Urinary bladder (tissue), 3 donors: ENCODE measurements at regions not wholly inside any gene's neighbourhood (a gene's known extent, or its start where the extent isn't known, plus 50 kb on each side); places are given as distances from the start of the nearest gene placed in this dataset.

ENCODE experiments used
- DNase-seq: peaks from one replicate; pipeline ENCODE4 v3.0.0-alpha.2; 2015; ENCODE audit errors: extremely low spot score
- H3K27ac ChIP-seq: one replicate; pipeline ENCODE4 v1.5.1; 2013; ENCODE audit warnings: low read depth, mild to moderate bottlenecking, moderate library complexity
- H3K36me3 ChIP-seq: one replicate; pipeline ENCODE4 v1.6.1; 2013; ENCODE audit warnings: mild to moderate bottlenecking, moderate library complexity; ENCODE audit not compliant: insufficient read depth
- H3K4me1 ChIP-seq: one replicate; pipeline ENCODE4 v1.6.1; 2013; ENCODE audit warnings: mild to moderate bottlenecking, moderate library complexity; ENCODE audit not compliant: insufficient read depth
- H3K4me3 ChIP-seq: one replicate; pipeline ENCODE4 v1.5.1; 2013; ENCODE audit warnings: low read depth, low read length
- WGBS: extraction: QIAGEN DNeasy Blood & Tissue Kit; methylation state at CpG from one replicate; pipeline ENCODE4 v1.1.7; 2013; 5-methylcytosine and 5-hydroxymethylcytosine counted together
- donor health status: healthy with polysubstance abuse.
- donor health status: healthy.

DNA sequence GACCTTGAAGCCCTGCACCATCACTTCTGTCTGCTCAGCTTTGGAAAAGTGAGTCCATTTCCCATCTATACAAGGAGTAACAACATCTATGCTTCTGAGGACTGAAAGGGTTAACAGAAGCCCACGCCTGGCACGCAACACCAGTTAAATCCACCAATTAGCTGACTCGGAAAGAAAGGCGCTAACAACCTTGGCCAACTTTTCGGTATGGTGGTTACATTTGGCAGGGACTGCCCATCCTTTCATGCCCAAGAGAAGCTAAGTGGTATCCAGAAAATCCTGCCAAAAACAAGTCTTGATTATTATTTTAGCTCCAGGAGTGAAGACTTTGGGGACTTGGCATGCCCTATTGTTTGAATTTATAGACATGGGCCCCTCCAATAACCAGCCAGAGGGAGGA is 202.3 kb upstream of the RPL38 start:
- Histone ChIP-seq H3K4me1 (no peaks in the 10 kb centered on the region), H3K36me3 (no peaks in the 10 kb centered on the region), H3K27ac (no peak overlapping the region), H3K4me3 (no peak overlapping the region)
- 72% methylated on average over 5 of the region's 5 CpGs for WGBS
- DNase-seq: no peak

DNA sequence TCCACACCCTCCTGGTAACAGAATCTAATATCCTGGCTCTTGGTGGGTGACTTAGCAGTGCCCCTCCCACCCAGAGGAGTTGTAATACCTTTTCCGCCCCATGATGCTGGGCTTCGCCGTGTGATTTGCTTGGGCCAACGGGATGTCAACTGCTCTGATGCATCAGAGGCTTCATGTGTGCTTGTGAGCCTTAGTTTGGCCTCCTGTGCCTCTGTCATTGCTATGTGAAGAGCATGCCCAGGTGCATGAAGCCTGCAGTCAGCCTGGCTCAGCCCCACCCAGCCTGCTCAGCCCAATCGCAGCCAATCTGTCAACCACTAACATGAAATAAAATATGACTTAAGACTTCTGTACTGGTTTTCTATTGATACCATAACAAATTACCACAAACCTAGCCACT is 201.2 kb upstream of the RPL38 start:
- Histone ChIP-seq H3K36me3 (no peaks in the 10 kb centered on the region), H3K27ac (no peak overlapping the region), H3K4me1 (no peaks in the 10 kb centered on the region), H3K4me3 (no peak overlapping the region)
- WGBS: 91% methylated on average over 5 of the region's 5 CpGs
- no peak for DNase-seq

DNA sequence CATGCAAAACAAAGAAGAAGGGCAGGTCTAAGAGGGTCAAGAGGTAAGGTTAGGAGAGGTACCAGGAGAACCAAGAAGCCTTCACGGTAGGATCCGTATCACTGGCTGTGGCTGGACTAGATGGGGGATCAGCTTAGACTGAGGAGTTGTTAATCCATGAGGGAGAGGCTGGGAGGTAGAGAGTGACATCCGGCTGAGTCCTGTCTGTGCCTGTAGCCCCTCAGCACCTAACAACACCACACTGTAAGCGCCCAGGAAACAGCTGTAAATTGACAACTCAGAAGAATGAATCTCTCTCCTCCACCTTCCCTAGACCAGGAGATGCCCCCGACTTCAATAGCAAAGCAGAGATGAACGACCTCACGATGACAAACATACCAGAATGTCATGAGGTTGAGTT is 199.4 kb upstream of the RPL38 start:
- DNase-seq: no peak
- Histone ChIP-seq H3K27ac (no peak overlapping the region), H3K4me1 (no peaks in the 10 kb centered on the region), H3K4me3 (no peak overlapping the region), H3K36me3 (no peaks in the 10 kb centered on the region)
- WGBS: 82% methylated on average over 7 of the region's 7 CpGs

DNA sequence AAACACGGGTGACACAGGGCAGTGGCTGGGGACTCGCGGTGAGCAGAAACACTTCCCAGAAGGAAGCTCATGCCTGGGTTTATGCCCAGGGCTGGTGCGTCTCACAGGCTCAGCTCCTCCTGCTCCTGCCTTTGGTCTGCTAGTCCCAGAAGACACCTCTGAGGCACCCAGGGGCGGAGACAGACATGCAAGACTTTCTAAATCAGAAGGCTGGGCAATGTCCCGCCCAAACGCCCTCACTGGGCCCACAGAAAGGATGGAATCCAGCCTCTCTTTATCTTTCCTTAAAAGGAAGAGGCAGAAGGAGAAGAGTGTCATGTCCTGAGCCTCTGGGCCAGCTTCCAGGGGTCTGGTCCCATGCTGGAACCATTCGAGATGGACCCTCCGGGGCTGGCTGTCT is 197.7 kb upstream of the RPL38 start:
- WGBS: 48% methylated on average over 9 of the region's 9 CpGs
- Histone ChIP-seq H3K36me3 (no peaks in the 10 kb centered on the region), H3K4me1 (no peaks in the 10 kb centered on the region), H3K27ac (no peak overlapping the region), H3K4me3 (no peak overlapping the region)
- no peak for DNase-seq

DNA sequence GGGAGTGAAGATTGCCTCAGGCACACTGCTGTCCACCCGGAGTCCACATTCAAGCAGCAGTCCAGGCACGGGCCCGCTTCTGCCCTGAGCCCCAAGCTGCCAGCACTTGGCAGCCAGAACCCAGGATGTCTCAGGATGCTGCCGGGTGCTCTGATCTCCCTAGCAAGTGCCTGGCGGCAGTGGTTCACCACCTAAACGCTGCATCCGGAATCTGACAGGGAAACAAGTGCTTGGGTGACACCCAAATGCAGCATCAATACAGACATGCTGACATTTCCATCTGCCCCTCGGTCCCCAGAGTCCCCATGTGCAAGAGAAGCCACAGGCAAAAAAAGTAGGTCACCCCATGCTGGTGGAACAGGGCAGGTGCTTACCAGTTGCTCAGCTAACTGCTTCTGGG is 197.1 kb upstream of the RPL38 start:
- 91% methylated on average over 8 of the region's 8 CpGs for WGBS
- no peak for DNase-seq
- H3K27ac ChIP-seq: no peak overlapping the region
- H3K4me1 ChIP-seq: no peaks in the 10 kb centered on the region
- H3K36me3 ChIP-seq: no peaks in the 10 kb centered on the region
- H3K4me3 ChIP-seq: no peak overlapping the region

DNA sequence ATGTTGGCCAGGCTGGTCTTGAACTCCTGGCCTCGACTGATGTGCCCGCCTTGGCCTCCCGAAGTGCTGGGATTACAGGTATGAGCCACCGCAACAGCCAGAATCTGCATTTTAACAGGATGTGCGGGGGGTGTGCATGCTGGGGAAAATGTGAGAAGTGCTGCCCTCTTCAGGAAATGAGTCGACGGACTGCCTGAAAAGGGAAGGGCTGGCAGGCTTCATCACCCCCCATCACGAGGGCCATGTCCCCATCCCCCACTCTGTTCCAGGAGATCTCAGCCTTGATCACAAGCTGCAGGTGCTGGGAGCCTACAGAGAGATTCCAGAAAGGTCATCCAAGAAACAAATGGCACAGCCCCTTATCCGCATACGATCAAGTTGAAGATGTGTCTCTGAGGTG is 195.3 kb upstream of the RPL38 start:
- H3K4me3 ChIP-seq: no peak overlapping the region
- H3K27ac ChIP-seq: no peak overlapping the region
- 51% methylated on average over 10 of the region's 10 CpGs for whole genome bisulfite sequencing
- H3K4me1 ChIP-seq: no peaks in the 10 kb centered on the region
- H3K36me3 ChIP-seq: no peaks in the 10 kb centered on the region
- DNase-seq: no peak

DNA sequence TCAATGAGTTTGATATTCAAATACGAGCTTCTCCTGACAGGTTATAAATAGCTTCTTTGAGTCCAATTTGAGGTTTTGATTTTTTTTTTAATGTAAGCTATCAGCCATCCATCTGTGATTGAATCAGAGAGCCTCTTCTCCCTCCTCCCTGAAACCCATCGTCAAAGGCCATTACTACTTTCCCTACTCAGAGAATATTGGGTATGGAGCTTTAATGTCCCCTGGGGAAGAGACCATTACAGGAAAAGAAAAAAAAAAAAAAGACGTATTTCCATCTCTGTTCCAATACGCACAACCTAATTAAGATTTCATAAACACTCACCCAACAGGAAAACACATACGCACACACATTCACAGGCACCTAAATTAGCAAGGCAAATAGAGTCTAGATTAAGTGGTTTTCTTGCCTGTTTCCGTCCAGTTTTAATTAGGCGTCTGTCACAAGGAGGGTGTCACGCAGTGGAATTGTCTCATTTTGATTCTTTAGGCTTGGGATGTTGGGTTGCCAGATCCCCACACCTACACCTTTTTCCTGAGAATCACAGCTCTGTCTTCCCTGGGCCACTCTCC is 194.3 kb upstream of the RPL38 start:
- 69% methylated on average over 8 of the region's 8 CpGs for WGBS
- Histone ChIP-seq H3K4me3 (no peak overlapping the region), H3K27ac (no peak overlapping the region)

DNA sequence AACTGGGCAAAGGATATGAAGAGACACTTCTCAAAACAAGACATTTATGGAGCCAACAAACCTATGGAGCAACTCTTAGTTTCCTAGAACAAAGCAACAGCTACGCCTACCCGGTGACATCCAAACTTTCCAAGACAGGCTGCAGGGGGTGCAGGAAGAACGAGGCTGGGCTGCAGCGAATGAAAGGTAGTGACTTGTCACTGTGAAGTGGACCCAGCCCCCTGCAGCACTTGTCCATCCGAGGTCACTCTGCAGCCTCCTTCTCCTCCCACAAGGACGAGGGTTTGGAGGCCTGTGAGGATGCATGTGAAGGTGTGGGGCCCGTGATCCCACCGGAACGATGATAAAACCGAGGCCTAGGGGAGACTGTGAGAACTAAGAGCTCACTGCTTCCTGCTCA is 192.6 kb upstream of the RPL38 start:
- H3K4me3 ChIP-seq: no peak overlapping the region
- WGBS: 75% methylated on average over 10 of the region's 10 CpGs
- no peak overlapping the region for H3K27ac ChIP-seq
- DNase-seq: no peak
- no peaks in the 10 kb centered on the region for H3K36me3 ChIP-seq
- no peaks in the 10 kb centered on the region for H3K4me1 ChIP-seq

More for the DNA sequence above, 194.3 kb upstream of the RPL38 start:
- DNase-seq: no peak
- Histone ChIP-seq H3K4me1 (no peaks in the 10 kb centered on the region), H3K36me3 (no peaks in the 10 kb centered on the region)

DNA sequence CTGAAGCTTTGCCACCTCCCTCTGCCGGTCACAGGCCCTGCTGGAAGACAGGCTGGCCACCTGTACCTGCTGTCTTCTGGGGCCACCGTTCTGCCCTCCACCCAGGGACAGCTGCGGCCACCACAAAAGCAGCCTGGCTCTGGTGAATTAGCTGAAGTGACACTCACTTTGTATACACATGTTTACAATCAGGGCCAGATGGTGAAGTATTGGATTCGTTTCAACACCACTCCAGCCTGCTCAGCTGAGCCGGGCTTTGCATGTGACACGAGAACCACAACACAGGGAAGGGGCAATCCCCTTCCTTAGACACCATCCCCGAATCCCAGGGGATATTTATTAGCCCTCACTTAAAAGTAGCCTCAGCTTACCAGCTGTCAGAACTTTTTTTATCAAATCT is 191.5 kb upstream of the RPL38 start:
- Histone ChIP-seq H3K27ac (no peak overlapping the region), H3K4me1 (no peaks in the 10 kb centered on the region), H3K4me3 (no peak overlapping the region), H3K36me3 (no peaks in the 10 kb centered on the region)
- DNase-seq: no peak
- 25% methylated on average over 7 of the region's 7 CpGs for WGBS

DNA sequence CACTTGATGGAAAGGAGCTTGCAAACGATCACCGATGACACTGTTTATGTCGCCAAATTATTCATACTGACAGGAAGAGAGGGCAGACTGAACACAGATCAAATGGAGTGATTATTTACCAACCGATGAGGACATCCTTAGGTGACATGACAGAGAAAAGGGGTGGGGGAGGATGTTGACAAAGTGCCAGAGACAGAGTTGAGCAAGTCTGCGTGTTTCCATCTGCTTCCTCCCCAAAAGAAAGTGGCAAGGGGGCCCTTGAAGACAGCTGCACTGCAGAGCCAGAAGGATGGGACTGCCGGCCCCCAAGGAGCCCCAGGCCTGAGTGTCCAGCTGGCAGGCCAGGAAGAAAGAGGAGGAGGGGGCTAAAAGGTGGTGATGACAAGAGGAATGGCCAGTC is 191.0 kb upstream of the RPL38 start:
- Histone ChIP-seq H3K27ac (no peak overlapping the region), H3K4me3 (no peak overlapping the region), H3K4me1 (no peaks in the 10 kb centered on the region), H3K36me3 (no peaks in the 10 kb centered on the region)
- 17% methylated on average over 6 of the region's 6 CpGs for WGBS
- DNase-seq: no peak

DNA sequence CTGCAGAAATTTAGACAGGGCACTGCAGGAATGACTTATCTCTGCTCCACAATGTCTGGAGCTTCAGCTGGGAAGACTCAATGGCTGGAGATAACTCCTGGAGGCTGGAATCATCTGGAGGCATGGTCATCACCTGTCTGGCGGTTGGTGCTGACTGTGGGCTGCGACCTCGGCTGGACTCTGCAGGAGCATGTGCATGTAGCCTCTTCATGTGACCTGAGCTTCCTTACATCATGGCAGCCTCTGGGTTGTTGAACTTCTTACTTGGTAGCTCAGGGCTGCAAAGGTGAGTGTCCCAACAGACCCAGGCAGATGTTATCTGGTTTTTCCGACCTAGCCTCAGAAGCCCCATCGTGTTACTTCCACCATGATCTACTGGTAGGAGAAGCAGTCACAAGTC is 188.2 kb upstream of the RPL38 start:
- 93% methylated on average over 5 of the region's 5 CpGs for WGBS
- Histone ChIP-seq H3K36me3 (no peaks in the 10 kb centered on the region), H3K4me1 (no peaks in the 10 kb centered on the region), H3K4me3 (no peak overlapping the region), H3K27ac (no peak overlapping the region)
- DNase-seq: no peak

DNA sequence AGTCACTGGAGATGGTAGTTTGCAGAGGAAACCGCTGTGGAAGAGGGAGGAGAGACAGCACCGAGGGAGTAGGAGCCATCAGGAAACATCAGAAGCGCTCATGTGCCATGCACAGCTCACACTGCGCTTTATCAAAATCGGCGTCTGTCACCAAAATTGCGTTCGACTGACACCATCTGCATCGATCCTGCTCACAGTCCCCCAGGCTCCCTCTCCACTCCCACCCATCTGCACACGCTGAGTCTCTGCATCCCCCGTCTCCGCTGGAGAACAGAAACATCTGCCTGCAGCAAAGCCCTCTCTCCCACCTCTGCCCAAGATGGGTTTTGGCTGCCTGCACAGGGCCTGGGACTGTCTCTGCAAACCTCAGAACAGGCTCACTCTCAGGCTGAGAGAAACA is 187.5 kb upstream of the RPL38 start:
- no peak for DNase-seq
- no peaks in the 10 kb centered on the region for H3K4me1 ChIP-seq
- no peaks in the 10 kb centered on the region for H3K36me3 ChIP-seq
- H3K27ac ChIP-seq: no peak overlapping the region
- WGBS: 67% methylated on average over 12 of the region's 12 CpGs
- no peak overlapping the region for H3K4me3 ChIP-seq

DNA sequence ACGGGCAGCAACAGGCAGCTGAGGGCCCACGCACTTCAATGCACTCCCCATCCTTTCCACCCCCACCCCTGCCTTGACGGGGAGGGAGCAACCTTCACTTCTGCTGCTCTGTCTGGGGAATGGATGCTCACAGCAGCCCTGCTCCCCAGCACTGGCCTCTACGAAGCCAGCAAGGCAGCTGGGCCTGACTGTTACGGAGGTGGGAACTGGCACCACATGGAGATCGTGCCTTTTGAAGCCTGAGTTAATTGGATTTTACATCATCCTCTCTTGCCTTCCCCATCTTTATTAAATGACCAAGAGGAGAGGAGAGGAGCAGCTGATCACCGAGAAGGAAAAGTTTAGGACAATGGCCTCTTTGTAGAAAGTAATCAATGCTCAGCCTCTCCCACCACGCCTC is 187.0 kb upstream of the RPL38 start:
- Histone ChIP-seq H3K27ac (no peak overlapping the region), H3K36me3 (no peaks in the 10 kb centered on the region), H3K4me3 (no peak overlapping the region), H3K4me1 (no peaks in the 10 kb centered on the region)
- WGBS: 61% methylated on average over 8 of the region's 8 CpGs
- no peak for DNase-seq

DNA sequence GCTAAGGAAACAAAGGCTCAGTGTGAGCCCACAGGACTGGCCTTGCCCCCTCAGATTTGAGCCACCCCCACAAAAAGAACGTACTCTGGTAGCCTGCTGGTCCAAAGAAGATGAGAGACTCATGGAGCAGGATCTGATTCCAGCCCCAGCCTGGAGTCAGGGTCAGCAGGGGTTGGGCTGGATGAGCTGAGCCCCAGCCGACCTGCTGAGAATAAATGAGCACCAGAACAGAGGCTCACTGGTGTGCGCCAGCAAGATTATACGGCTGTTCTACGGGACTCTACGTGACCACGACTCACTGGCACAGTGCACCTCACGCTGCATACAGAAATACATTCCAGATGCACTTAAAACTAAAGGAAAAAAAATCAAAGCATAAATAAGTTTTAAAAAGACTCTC is 186.0 kb upstream of the RPL38 start:
- DNase-seq: no peak
- Histone ChIP-seq H3K4me3 (no peak overlapping the region), H3K27ac (no peak overlapping the region), H3K36me3 (no peaks in the 10 kb centered on the region), H3K4me1 (no peaks in the 10 kb centered on the region)
- WGBS: 73% methylated on average over 8 of the region's 8 CpGs

DNA sequence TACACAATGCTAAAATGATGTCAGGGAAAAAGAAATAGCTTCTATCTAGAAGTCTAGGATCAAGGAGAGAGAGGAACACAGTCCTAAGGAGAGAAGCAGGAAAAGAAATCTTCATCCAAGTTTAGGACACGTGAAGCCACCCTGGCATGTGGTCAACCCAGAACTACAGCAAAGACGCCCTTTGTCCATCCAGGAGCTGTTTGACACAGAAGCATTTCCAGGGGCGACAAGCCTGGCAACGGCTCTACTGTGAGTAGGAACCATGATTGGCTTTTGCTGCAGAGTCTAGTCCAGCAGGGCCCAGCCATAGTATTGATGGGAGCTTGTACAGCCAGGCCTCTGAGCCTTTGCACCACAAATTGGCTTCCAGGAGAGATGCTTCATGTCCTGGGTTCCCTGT is 185.4 kb upstream of the RPL38 start:
- no peak for DNase-seq
- no peak overlapping the region for H3K27ac ChIP-seq
- H3K36me3 ChIP-seq: no peaks in the 10 kb centered on the region
- no peak overlapping the region for H3K4me3 ChIP-seq
- no peaks in the 10 kb centered on the region for H3K4me1 ChIP-seq
- WGBS: 76% methylated on average over 4 of the region's 4 CpGs
